Gastroesophageal sphincter (tissue), 4 donors: ENCODE measurements at regions not wholly inside any gene's neighbourhood (a gene's known extent, or its start where the extent isn't known, plus 50 kb on each side); places are given as distances from the start of the nearest gene placed in this dataset.
A peak's percentile ranks its signal among the peaks of the same experiment; 100 is the strongest.

ENCODE experiments used
- ATAC-seq: fragments of 150-250 bp; one replicate; pipeline ENCODE4 v1.9.1; 2016; ENCODE audit warnings: mild to moderate bottlenecking, moderate library complexity
- H3K27ac ChIP-seq, 4 donors: fragments of 200-600 bp; sonication (generic) in 3 of 4; 1 replicate in 3 of 4; 2 replicates in 1 of 4; pipeline ENCODE4 v1.5.1; 2016 to 2019
- H3K27me3 ChIP-seq: fragments of 200-600 bp; sonication (generic); one replicate; pipeline ENCODE4 v1.5.1; 2019
- H3K36me3 ChIP-seq, 2 donors: fragments of 200-600 bp; sonication (generic); one replicate each; pipeline ENCODE4 v1.5.1; 2019; ENCODE audit warnings: control low read depth in 1 of 2
- H3K4me1 ChIP-seq, 3 donors: fragments of 200-600 bp; sonication (generic); 1 replicate in 2 of 3; 2 replicates in 1 of 3; pipeline ENCODE4 v1.5.1; 2016 to 2019; ENCODE audit warnings: control low read depth in 2 of 3
- H3K4me3 ChIP-seq, 2 donors: fragments of 200-600 bp; sonication (generic); one replicate each; pipeline ENCODE4 v1.5.1; 2019; ENCODE audit warnings: mild to moderate bottlenecking in 1 of 2, moderate library complexity in 1 of 2
- H3K9me3 ChIP-seq, 3 donors: fragments of 200-600 bp; sonication (generic); one replicate each; pipeline ENCODE4 v1.5.1; 2017 to 2019; ENCODE audit warnings: control low read depth in 2 of 3
- CTCF ChIP-seq, 4 experiments: fragments of 200-600 bp in 2 of 4; fragments of 450-650 bp in 2 of 4; sonication (generic) in 1 of 4; IDR thresholded peaks; one replicate each; pipeline ENCODE4 v1.5.1; 2017 to 2019; ENCODE audit warnings: antibody characterized with exemption in 4 of 4, mild to moderate bottlenecking in 2 of 4, moderate library complexity in 2 of 4
- EP300 ChIP-seq: sonication (generic); formaldehyde crosslinking; IDR thresholded peaks from one replicate; pipeline ENCODE4 v1.6.1; 2017; ENCODE audit warnings: antibody characterized with exemption, mild to moderate bottlenecking
- POLR2A ChIP-seq, 2 donors: fragments of 450-650 bp; IDR thresholded peaks; one replicate each; pipeline ENCODE4 v1.6.1; 2017; ENCODE audit warnings: antibody characterized with exemption in 2 of 2, mild to moderate bottlenecking in 2 of 2, moderate library complexity in 1 of 2
- POLR2AphosphoS5 ChIP-seq: sonication (generic); formaldehyde crosslinking; IDR thresholded peaks from one replicate; pipeline ENCODE4 v1.6.1; 2017; ENCODE audit warnings: antibody characterized with exemption
- WGBS, 2 donors: methylation state at CpG; one replicate each; pipeline ENCODE4 v1.1.5; 2018; ENCODE audit warnings: low coverage in 1 of 2; 5-methylcytosine and 5-hydroxymethylcytosine counted together

- WGBS, 2 donors = 80 to 93% methylated on average over 1 to 4 of the region's 7 CpGs
- Histone ChIP-seq H3K4me3 (no peak overlapping the region), H3K36me3 (no peaks in the 10 kb centered on the region), H3K9me3 (no peaks in the 10 kb centered on the region), H3K27ac (no peak overlapping the region), H3K4me1 (peaks cover 0 to 39% (median 3%) of the 10 kb centered on the region in 3 donors), H3K27me3 (no peaks in the 10 kb centered on the region)
- no peak for ATAC-seq
- no peak for TF ChIP-seq CTCF (IDR thresholded peaks at IDR 0.05)
- TF ChIP-seq POLR2AphosphoS5 = no peak
- no peak for TF ChIP-seq POLR2A (IDR thresholded peaks at IDR 0.05)
- no peak for TF ChIP-seq EP300
These were observed 437.0 kb upstream of the ETAA1 start for GRCh38 chr2:66960161-66960560.

GRCh38 chr2:66962716-66963115, 434.4 kb upstream of the ETAA1 start:
- Histone ChIP-seq H3K4me3 (no peak overlapping the region), H3K9me3 (no peaks in the 10 kb centered on the region), H3K27ac (peak overlapping the region; percentile 41 to 76 (median 64)), H3K27me3 (no peaks in the 10 kb centered on the region), H3K4me1 (peaks cover 0 to 15% (median 0%) of the 10 kb centered on the region in 3 donors), H3K36me3 (no peaks in the 10 kb centered on the region)
- TF ChIP-seq POLR2A (IDR thresholded peaks at IDR 0.05) = no peak
- peak; percentile 71 for TF ChIP-seq POLR2AphosphoS5
- WGBS, 2 donors = 0 to 13% methylated on average over 1 to 3 of the region's 3 CpGs
- peak; percentile 61 for ATAC-seq

- no peaks in the 10 kb centered on the region for H3K36me3 ChIP-seq
- no peak for TF ChIP-seq CTCF (IDR thresholded peaks at IDR 0.05)
- no peak for TF ChIP-seq POLR2A (IDR thresholded peaks at IDR 0.05)
- no peak for TF ChIP-seq EP300
- TF ChIP-seq POLR2AphosphoS5 = no peak
- H3K4me1 ChIP-seq = peaks cover 0 to 15% (median 0%) of the 10 kb centered on the region in 3 donors
- ATAC-seq = no peak
- H3K9me3 ChIP-seq = no peaks in the 10 kb centered on the region
- no peaks in the 10 kb centered on the region for H3K27me3 ChIP-seq
- no peak overlapping the region for H3K4me3 ChIP-seq
- 57 to 67% methylated on average over 1 to 3 of the region's 3 CpGs for WGBS, 2 donors
- H3K27ac ChIP-seq = no peak overlapping the region
These were observed 430.5 kb upstream of the ETAA1 start for GRCh38 chr2:66966631-66967030.

GRCh38 chr2:66968946-66969345, 428.2 kb upstream of the ETAA1 start:
- TF ChIP-seq EP300 = no peak
- no peak for TF ChIP-seq CTCF (IDR thresholded peaks at IDR 0.05)
- no peak for TF ChIP-seq POLR2AphosphoS5
- no peak for TF ChIP-seq POLR2A (IDR thresholded peaks at IDR 0.05)
- Histone ChIP-seq H3K27ac (no peak overlapping the region), H3K36me3 (no peaks in the 10 kb centered on the region), H3K4me3 (no peak overlapping the region), H3K9me3 (no peaks in the 10 kb centered on the region), H3K27me3 (no peaks in the 10 kb centered on the region), H3K4me1 (no peaks in the 10 kb centered on the region)
- no peak for ATAC-seq
- WGBS, 2 donors = no CpG with 5 or more reads among the region's 3 CpGs

GRCh38 chr2:66981074-66981473, 416.1 kb upstream of the ETAA1 start:
- no peak for TF ChIP-seq POLR2A (IDR thresholded peaks at IDR 0.05)
- no peak for TF ChIP-seq CTCF (IDR thresholded peaks at IDR 0.05)
- TF ChIP-seq POLR2AphosphoS5 = no peak
- TF ChIP-seq EP300 = no peak
- WGBS, 2 donors = 46 to 82% methylated on average over 2 of the region's 2 CpGs
- Histone ChIP-seq H3K27me3 (no peaks in the 10 kb centered on the region), H3K4me1 (peaks cover 0 to 14% (median 0%) of the 10 kb centered on the region in 3 donors), H3K27ac (no peak overlapping the region), H3K9me3 (no peaks in the 10 kb centered on the region), H3K36me3 (no peaks in the 10 kb centered on the region), H3K4me3 (no peak overlapping the region)
- ATAC-seq = no peak
